Small intestine (tissue), 7 donors: ENCODE measurements at regions not wholly inside any gene's neighbourhood (a gene's known extent, or its start where the extent isn't known, plus 50 kb on each side); places are given as distances from the start of the nearest gene placed in this dataset.

ENCODE experiments used
- DNase-seq, 2 donors: peaks; one replicate each; pipeline versions ENCODE4 v3.0.0 to v3.0.0-alpha.2; 2013
- FAIRE-seq: peaks from 2 replicates; lab custom pipeline; 2012; peaks lifted over from hg19 to GRCh38; lab: Jason Lieb, UNC
- H3K27ac ChIP-seq, 3 donors: one replicate each; pipeline ENCODE4 v1.5.1; 2013; ENCODE audit warnings: low read length in 2 of 3, mild to moderate bottlenecking in 2 of 3, control low read depth in 1 of 3, inconsistent platforms in 1 of 3, low read depth in 1 of 3, moderate library complexity in 1 of 3
- H3K27me3 ChIP-seq, 3 donors: one replicate each; pipeline ENCODE4 v1.6.1; 2013; ENCODE audit warnings: low read length in 3 of 3, inconsistent platforms in 1 of 3; ENCODE audit not compliant: control insufficient read depth in 3 of 3, insufficient read depth in 3 of 3
- H3K36me3 ChIP-seq, 3 donors: one replicate each; pipeline ENCODE4 v1.6.1; 2013; ENCODE audit warnings: low read length in 3 of 3, inconsistent platforms in 1 of 3, low read depth in 1 of 3, mild to moderate bottlenecking in 1 of 3, moderate library complexity in 1 of 3; ENCODE audit not compliant: control insufficient read depth in 3 of 3, insufficient read depth in 2 of 3
- H3K4me1 ChIP-seq, 3 donors: one replicate each; pipeline ENCODE4 v1.6.1; 2013; ENCODE audit warnings: low read length in 2 of 3, inconsistent platforms in 1 of 3, low read depth in 1 of 3, mild to moderate bottlenecking in 1 of 3, moderate library complexity in 1 of 3; ENCODE audit not compliant: control insufficient read depth in 3 of 3, insufficient read depth in 2 of 3
- H3K4me3 ChIP-seq, 3 donors: one replicate each; pipeline ENCODE4 v1.5.1; 2013; ENCODE audit warnings: low read length in 3 of 3, control low read depth in 1 of 3, inconsistent platforms in 1 of 3, low read depth in 1 of 3, mild to moderate bottlenecking in 1 of 3, moderate library complexity in 1 of 3
- H3K9me3 ChIP-seq, 2 donors: one replicate each; pipeline ENCODE4 v1.6.1; 2013; ENCODE audit warnings: low read depth in 1 of 2, low read length in 1 of 2; ENCODE audit not compliant: control insufficient read depth in 2 of 2, insufficient read depth in 1 of 2
- WGBS, 3 donors: extraction: QIAGEN DNeasy Blood & Tissue Kit; methylation state at CpG; one replicate each; pipeline ENCODE4 v1.1.7; 2013; 5-methylcytosine and 5-hydroxymethylcytosine counted together
- donor health status: healthy with polysubstance abuse.
- donor health status: control.
- donor health status: control.
- donor health status: Bipolar disorder and iron deficiency.
- donor health status: healthy.

DNA sequence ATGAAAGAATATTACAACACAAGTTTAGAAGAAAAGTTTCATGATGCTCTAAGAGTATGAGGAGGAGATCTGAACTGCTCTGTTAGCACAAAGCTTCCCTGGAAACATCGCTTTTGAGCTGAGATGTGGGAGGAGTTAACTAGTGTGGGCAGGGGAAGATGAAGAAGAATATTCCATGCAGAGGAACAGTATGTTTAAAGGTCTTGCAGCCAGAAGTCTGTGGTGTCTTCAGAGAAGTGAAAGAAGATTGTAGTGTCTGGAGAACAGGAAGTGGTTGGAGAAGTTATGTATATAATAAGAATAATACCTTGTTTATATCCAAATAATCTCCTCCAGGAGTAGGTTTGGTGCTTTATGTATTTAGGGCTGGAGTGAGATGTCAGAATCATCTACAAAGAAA lies 406.7 kb downstream of the MAN2A1 start:
- 72 to 86% (median 74%) methylated on average over 1 of the region's 1 CpG for WGBS, 3 donors
- DNase-seq, result no peak
- Histone ChIP-seq H3K4me3 (no peak overlapping the region), H3K9me3 (no peaks in the 10 kb centered on the region), H3K27ac (no peak overlapping the region), H3K36me3 (peaks cover 0 to 3% (median 0%) of the 10 kb centered on the region in 3 donors), H3K27me3 (no peaks in the 10 kb centered on the region), H3K4me1 (peaks cover 0 to 3% (median 0%) of the 10 kb centered on the region in 3 donors)
- no peak for FAIRE-seq

DNA sequence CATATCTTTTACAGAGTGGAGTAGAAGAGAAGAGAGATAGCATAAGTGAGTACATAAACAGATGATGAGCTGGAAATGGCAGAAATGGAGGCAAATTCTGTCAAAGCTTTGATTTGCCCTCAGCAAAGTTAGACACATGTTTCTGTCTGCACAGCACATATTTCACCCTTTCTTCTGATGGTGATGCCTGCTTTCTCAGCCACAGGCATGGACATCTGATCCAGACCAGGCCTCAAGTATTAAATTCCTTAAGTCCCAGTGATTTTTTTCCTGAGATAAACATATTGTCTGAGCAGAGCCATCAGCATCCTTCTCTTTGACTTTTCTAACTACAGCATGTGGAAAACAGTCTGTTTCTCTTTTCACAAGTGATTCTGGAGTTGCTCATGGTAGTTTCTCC lies 409.8 kb downstream of the MAN2A1 start:
- no peaks in the 10 kb centered on the region for H3K9me3 ChIP-seq
- H3K4me1 ChIP-seq, result no peaks in the 10 kb centered on the region
- FAIRE-seq (no peak), DNase-seq (no peak)
- no peak overlapping the region for H3K27ac ChIP-seq
- H3K36me3 ChIP-seq, result peaks cover 0 to 3% (median 0%) of the 10 kb centered on the region in 3 donors
- H3K4me3 ChIP-seq, result no peak overlapping the region
- H3K27me3 ChIP-seq, result no peaks in the 10 kb centered on the region

- no peaks in the 10 kb centered on the region for H3K9me3 ChIP-seq
- DNase-seq, result no peak
- H3K27ac ChIP-seq, result no peak overlapping the region
- WGBS, 3 donors, result 89 to 97% (median 93%) methylated on average over 1 of the region's 1 CpG
- H3K27me3 ChIP-seq, result no peaks in the 10 kb centered on the region
- no peak for FAIRE-seq
- no peak overlapping the region for H3K4me3 ChIP-seq
- H3K4me1 ChIP-seq, result peaks cover 2 to 9% (median 3%) of the 10 kb centered on the region in 3 donors
- H3K36me3 ChIP-seq, result peaks cover 0 to 3% (median 0%) of the 10 kb centered on the region in 3 donors
Observed at GRCh38 chr5:110103081-110103480, 413.4 kb downstream of the MAN2A1 start.

- H3K36me3 ChIP-seq, result peaks cover 0 to 3% (median 0%) of the 10 kb centered on the region in 3 donors
- H3K4me1 ChIP-seq, result peaks cover 2 to 9% (median 3%) of the 10 kb centered on the region in 3 donors
- H3K27ac ChIP-seq, result no peak overlapping the region
- no peak overlapping the region for H3K4me3 ChIP-seq
- H3K27me3 ChIP-seq, result no peaks in the 10 kb centered on the region
- H3K9me3 ChIP-seq, result no peaks in the 10 kb centered on the region
- 67 to 84% (median 71%) methylated on average over 13 of the region's 13 CpGs for WGBS, 3 donors
- DNase-seq (no peak), FAIRE-seq (no peak)
Observed at GRCh38 chr5:110104060-110104725, 414.5 kb downstream of the MAN2A1 start.

GRCh38 chr5:110104726-110105669 lies 415.3 kb downstream of the MAN2A1 start:
- Histone ChIP-seq H3K4me3 (no peak overlapping the region), H3K27me3 (no peaks in the 10 kb centered on the region), H3K27ac (no peak overlapping the region), H3K4me1 (peaks cover 2 to 9% (median 3%) of the 10 kb centered on the region in 3 donors), H3K9me3 (no peaks in the 10 kb centered on the region), H3K36me3 (no peaks in the 10 kb centered on the region)
- DNase-seq, result no peak
- FAIRE-seq, result no peak
- WGBS, 3 donors, result 33 to 45% (median 39%) methylated on average over 4 of the region's 4 CpGs

GRCh38 chr5:110105692-110106091 lies 416.0 kb downstream of the MAN2A1 start:
- FAIRE-seq, result no peak
- peak; percentile 6 to 8 for DNase-seq
- H3K4me1 ChIP-seq, result peaks cover 2 to 9% (median 3%) of the 10 kb centered on the region in 3 donors
- no peaks in the 10 kb centered on the region for H3K27me3 ChIP-seq
- no peak overlapping the region for H3K4me3 ChIP-seq
- no peaks in the 10 kb centered on the region for H3K9me3 ChIP-seq
- WGBS, 3 donors, result 7 to 45% (median 11%) methylated on average over 2 of the region's 2 CpGs
- H3K36me3 ChIP-seq, result no peaks in the 10 kb centered on the region
- H3K27ac ChIP-seq, result no peak overlapping the region

- Histone ChIP-seq H3K4me1 (peaks cover 2 to 9% (median 3%) of the 10 kb centered on the region in 3 donors), H3K36me3 (no peaks in the 10 kb centered on the region), H3K27me3 (no peaks in the 10 kb centered on the region), H3K27ac (no peak overlapping the region), H3K4me3 (no peak overlapping the region), H3K9me3 (no peaks in the 10 kb centered on the region)
- DNase-seq (peak; percentile 20 to 25), FAIRE-seq (no peak)
- WGBS, 3 donors, result 16 to 63% (median 46%) methylated on average over 1 of the region's 1 CpG
Observed at GRCh38 chr5:110106750-110107149, 417.0 kb downstream of the MAN2A1 start.

GRCh38 chr5:110108520-110108919 lies 418.8 kb downstream of the MAN2A1 start:
- H3K4me1 ChIP-seq, result peaks cover 2 to 9% (median 3%) of the 10 kb centered on the region in 3 donors
- FAIRE-seq (no peak), DNase-seq (no peak)
- H3K27me3 ChIP-seq, result no peaks in the 10 kb centered on the region
- H3K27ac ChIP-seq, result no peak overlapping the region
- H3K9me3 ChIP-seq, result no peaks in the 10 kb centered on the region
- H3K36me3 ChIP-seq, result no peaks in the 10 kb centered on the region
- H3K4me3 ChIP-seq, result no peak overlapping the region
- WGBS, 3 donors, result 73 to 84% (median 78%) methylated on average over 3 to 4 of the region's 4 CpGs
